ENCODE measurements at regions not wholly inside any gene's neighbourhood (a gene's known extent, or its start where the extent isn't known, plus 50 kb on each side); places are given as distances from the start of the nearest gene placed in this dataset.

DNA sequence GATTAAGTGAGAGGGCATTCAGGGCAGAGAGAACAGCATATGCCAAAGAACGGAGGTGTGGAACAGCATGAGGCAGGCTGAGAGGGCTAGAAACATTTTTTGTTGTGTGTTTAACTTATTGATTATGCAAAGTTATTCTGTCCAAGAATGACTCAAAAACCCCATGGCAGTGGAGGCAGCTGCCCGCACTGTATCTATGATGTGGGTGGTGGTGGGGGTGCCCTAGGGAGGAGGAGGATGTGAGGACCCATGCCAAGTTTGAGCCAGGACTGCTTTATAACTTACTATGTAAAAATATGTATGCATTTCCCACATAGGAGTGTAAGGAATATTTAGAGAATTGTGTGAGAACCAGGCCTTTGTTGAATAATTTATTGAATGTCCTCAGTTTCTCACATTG lies 85.4 kb upstream of the GNAZ start:
- TF ChIP-seq GATA2 (IDR thresholded peaks at IDR 0.05; ENCODE audit: low read depth, low read length), result no peak
- no peak for TF ChIP-seq GATA3 (IDR thresholded peaks at IDR 0.05; ENCODE audit: low read depth, low read length)

All from SH-SY5Y (cell line).